Lung (tissue), 11 donors: ENCODE measurements at regions not wholly inside any gene's neighbourhood (a gene's known extent, or its start where the extent isn't known, plus 50 kb on each side); places are given as distances from the start of the nearest gene placed in this dataset.
A peak's percentile ranks its signal among the peaks of the same experiment; 100 is the strongest.

Experiments
- ATAC-seq: fragments of 200-7000 bp; cut with Tn5 transposase; one replicate; pipeline ENCODE4 v1.9.1; 2020; ENCODE audit warnings: moderate number of reproducible peaks; ENCODE audit not compliant: insufficient read depth, low FRiP score
- DNase-seq, 3 donors: peaks; one replicate each; pipeline ENCODE4 v3.0.0-alpha.2; 2013 to 2017
- H3K27ac ChIP-seq, 2 donors: one replicate each; pipeline ENCODE4 v1.5.1; 2013; ENCODE audit warnings: mild to moderate bottlenecking in 2 of 2, moderate library complexity in 2 of 2, control low read depth in 1 of 2, inconsistent platforms in 1 of 2, low read depth in 1 of 2, low read length in 1 of 2
- H3K27me3 ChIP-seq, 3 donors: one replicate each; pipeline ENCODE4 v1.5.1; 2013; ENCODE audit warnings: low read length in 2 of 3; ENCODE audit not compliant: control insufficient read depth in 3 of 3, insufficient read depth in 3 of 3
- H3K36me3 ChIP-seq, 4 donors: one replicate each; pipeline ENCODE4 v1.5.1; 2013; ENCODE audit warnings: low read length in 4 of 4, mild to moderate bottlenecking in 1 of 4, moderate library complexity in 1 of 4; ENCODE audit not compliant: control insufficient read depth in 4 of 4, insufficient read depth in 4 of 4
- H3K4me1 ChIP-seq, 5 donors: one replicate each; pipeline ENCODE4 v1.5.1; 2013; ENCODE audit warnings: low read length in 5 of 5, mild to moderate bottlenecking in 2 of 5, moderate library complexity in 1 of 5; ENCODE audit not compliant: control insufficient read depth in 5 of 5, insufficient read depth in 5 of 5
- H3K4me3 ChIP-seq: one replicate; pipeline ENCODE4 v1.5.1; 2013; ENCODE audit warnings: mild to moderate bottlenecking, control low read depth, moderate library complexity
- H3K9ac ChIP-seq, 2 donors: one replicate each; pipeline ENCODE4 v1.5.1; 2013; ENCODE audit warnings: low read length in 2 of 2, control low read depth in 1 of 2; ENCODE audit not compliant: insufficient read depth in 1 of 2
- H3K9me3 ChIP-seq, 4 donors: one replicate each; pipeline ENCODE4 v1.5.1; 2013; ENCODE audit warnings: low read length in 3 of 4, mild to moderate bottlenecking in 1 of 4, moderate library complexity in 1 of 4; ENCODE audit not compliant: control insufficient read depth in 4 of 4, insufficient read depth in 3 of 4
- CTCF ChIP-seq: IDR thresholded peaks from 2 replicates; pipeline ENCODE4 v1.5.1; 2012; ENCODE audit warnings: mild to moderate bottlenecking; ENCODE audit errors: control extremely low read depth, extremely low read depth
- WGBS, 2 donors: extraction: QIAGEN DNeasy Blood & Tissue Kit; methylation state at CpG; one replicate each; pipeline ENCODE4 v1.1.7; 2013; 5-methylcytosine and 5-hydroxymethylcytosine counted together
- donor health status: control.
- donor health status: control.
- donor health status: Bipolar disorder and iron deficiency.
- donor health status: healthy.
- donor health status: DM: yes; HTN: yes; CAD: no.

GRCh38 chr14:101633276-101633675, 72.0 kb downstream of the DIO3 start:
- Histone ChIP-seq H3K36me3 (no peaks in the 10 kb centered on the region), H3K27me3 (peaks cover 0 to 1% (median 0%) of the 10 kb centered on the region in 3 donors), H3K9me3 (no peaks in the 10 kb centered on the region), H3K4me1 (peaks cover 0 to 3% (median 0%) of the 10 kb centered on the region in 5 donors), H3K4me3 (no peak overlapping the region), H3K27ac (no peak overlapping the region), H3K9ac (no peak overlapping the region)
- DNase-seq (no peak), ATAC-seq (no peak)
- TF ChIP-seq CTCF, result no peak
- 84 to 93% methylated on average over 10 of the region's 10 CpGs for WGBS, 2 donors

GRCh38 chr14:101634202-101634849, 73.0 kb downstream of the DIO3 start:
- no peak overlapping the region for H3K9ac ChIP-seq
- no peak for TF ChIP-seq CTCF
- no peaks in the 10 kb centered on the region for H3K36me3 ChIP-seq
- no peaks in the 10 kb centered on the region for H3K9me3 ChIP-seq
- ATAC-seq (no peak), DNase-seq (no peak)
- H3K27me3 ChIP-seq, result peaks cover 0 to 3% (median 2%) of the 10 kb centered on the region in 3 donors
- no peak overlapping the region for H3K4me3 ChIP-seq
- no peaks in the 10 kb centered on the region for H3K4me1 ChIP-seq
- no peak overlapping the region for H3K27ac ChIP-seq
- 51 to 64% methylated on average over 17 to 20 of the region's 20 CpGs for WGBS, 2 donors

- DNase-seq, result no peak
Measured at GRCh38 chr14:101634850-101635748, 73.8 kb downstream of the DIO3 start.

More at GRCh38 chr14:101634850-101635748, 73.8 kb downstream of the DIO3 start:
- no peak overlapping the region for H3K4me3 ChIP-seq
- ATAC-seq, result peak; percentile 53
- no peak overlapping the region for H3K27ac ChIP-seq
- no peaks in the 10 kb centered on the region for H3K36me3 ChIP-seq
- H3K9ac ChIP-seq, result no peak overlapping the region
- no peaks in the 10 kb centered on the region for H3K4me1 ChIP-seq
- peaks cover 0 to 11% (median 2%) of the 10 kb centered on the region in 3 donors for H3K27me3 ChIP-seq
- TF ChIP-seq CTCF, result no peak
- 86 to 94% methylated on average over 50 to 56 of the region's 56 CpGs for WGBS, 2 donors
- H3K9me3 ChIP-seq, result no peaks in the 10 kb centered on the region
